Karpas-422 (cell line): ENCODE measurements at regions not wholly inside any gene's neighbourhood (a gene's known extent, or its start where the extent isn't known, plus 50 kb on each side); places are given as distances from the start of the nearest gene placed in this dataset.
"Not testable (repeated sequence)": the region's sequence is repeated elsewhere in the genome, so short reads cannot be mapped to it uniquely, and the experiment has no call there.

Experiments
- DNase-seq: peaks from one replicate; pipeline ENCODE4 v3.0.0-alpha.2; 2015
- H2AFZ ChIP-seq: fragments of 200-600 bp; sonication (generic); 2 replicates; pipeline ENCODE4 v1.6.1; 2014; ENCODE audit warnings: antibody characterized with exemption, low read length, mixed read lengths
- H3K27ac ChIP-seq: fragments of 200-600 bp; sonication (generic); 2 replicates; pipeline ENCODE4 v1.5.1; 2014; ENCODE audit warnings: mild to moderate bottlenecking, low read length, moderate library complexity
- H3K27me3 ChIP-seq: fragments of 200-600 bp; sonication (generic); 2 replicates; pipeline ENCODE4 v1.6.1; 2014; ENCODE audit warnings: low read length, mixed read lengths
- H3K36me3 ChIP-seq: fragments of 200-600 bp; sonication (generic); 2 replicates; pipeline ENCODE4 v1.6.1; 2014; ENCODE audit warnings: low read length, mixed read lengths; ENCODE audit not compliant: insufficient read depth
- H3K4me1 ChIP-seq: fragments of 200-600 bp; sonication (generic); 2 replicates; pipeline ENCODE4 v1.6.1; 2014; ENCODE audit warnings: mild to moderate bottlenecking, low read length, mixed read lengths
- H3K4me2 ChIP-seq: fragments of 200-600 bp; sonication (generic); 2 replicates; pipeline ENCODE4 v1.6.1; 2014; ENCODE audit warnings: low read length, low read depth, mild to moderate bottlenecking; ENCODE audit not compliant: poor library complexity, severe bottlenecking
- H3K4me3 ChIP-seq: fragments of 200-600 bp; sonication (generic); 2 replicates; pipeline ENCODE4 v1.5.1; 2014; ENCODE audit warnings: mild to moderate bottlenecking, antibody characterized with exemption, low read length, mixed read lengths
- H3K79me2 ChIP-seq: fragments of 200-600 bp; sonication (generic); 2 replicates; pipeline ENCODE4 v1.6.1; 2014; ENCODE audit warnings: mild to moderate bottlenecking, low read length, mixed read lengths
- H3K9ac ChIP-seq: fragments of 200-600 bp; sonication (generic); 2 replicates; pipeline ENCODE4 v1.6.0; 2014; ENCODE audit warnings: low read length
- H3K9me2 ChIP-seq: fragments of 200-600 bp; sonication (generic), shearing (Covaris generic); replicated peaks from 2 replicates; pipeline ENCODE4 v1.6.0; 2014; ENCODE audit warnings: mild to moderate bottlenecking, low read length, moderate library complexity; ENCODE audit not compliant: insufficient read depth
- H3K9me3 ChIP-seq: fragments of 300-700, 200-600 bp; sonication (generic); 2 replicates; pipeline ENCODE4 v1.6.1; 2014; ENCODE audit warnings: low read length, mixed read lengths
- H4K20me1 ChIP-seq: fragments of 200-600 bp; sonication (generic); 2 replicates; pipeline ENCODE4 v1.6.1; 2014; ENCODE audit warnings: mild to moderate bottlenecking, antibody characterized with exemption, low read length, low read depth; ENCODE audit not compliant: insufficient read depth

GRCh38 chr3:143175940-143176894 is 56.6 kb downstream of the CHST2 start:
- H3K4me1 ChIP-seq, result peaks cover 27% of the 10 kb centered on the region

GRCh38 chr3:143177965-143178364 is 58.4 kb downstream of the CHST2 start:
- H3K9me2 ChIP-seq, H3K4me2 ChIP-seq, H3K36me3 ChIP-seq, DNase-seq, H3K4me3 ChIP-seq, H3K79me2 ChIP-seq, H3K9ac ChIP-seq, H4K20me1 ChIP-seq, H2AFZ ChIP-seq, H3K27ac ChIP-seq, H3K27me3 ChIP-seq: not testable (repeated sequence)
- Histone ChIP-seq H3K4me1 (peaks cover 34% of the 10 kb centered on the region), H3K9me3 (peaks cover 11% of the 10 kb centered on the region)

More at GRCh38 chr3:143175940-143176894, 56.6 kb downstream of the CHST2 start:
- H3K4me2 ChIP-seq, H3K36me3 ChIP-seq, H3K79me2 ChIP-seq, H3K9me2 ChIP-seq, H3K9ac ChIP-seq, DNase-seq, H3K27ac ChIP-seq, H2AFZ ChIP-seq, H3K27me3 ChIP-seq, H4K20me1 ChIP-seq, H3K4me3 ChIP-seq: not testable (repeated sequence)
- H3K9me3 ChIP-seq, result peaks cover 11% of the 10 kb centered on the region

- H3K9me2 ChIP-seq, H3K36me3 ChIP-seq, DNase-seq, H3K9ac ChIP-seq, H4K20me1 ChIP-seq, H3K79me2 ChIP-seq, H3K27me3 ChIP-seq, H3K4me3 ChIP-seq, H2AFZ ChIP-seq, H3K4me2 ChIP-seq, H3K27ac ChIP-seq, H3K9me3 ChIP-seq: not testable (repeated sequence)
- H3K4me1 ChIP-seq, result peaks cover 36% of the 10 kb centered on the region
These were observed 59.4 kb downstream of the CHST2 start for GRCh38 chr3:143178775-143179548.

GRCh38 chr3:143179603-143180002 is 60.0 kb downstream of the CHST2 start:
- DNase-seq, result no peak
- Histone ChIP-seq H3K4me1 (peaks cover 33% of the 10 kb centered on the region), H3K4me2 (no peak overlapping the region), H3K27me3 (no peaks in the 10 kb centered on the region), H3K36me3 (no peaks in the 10 kb centered on the region), H3K9ac (no peak overlapping the region), H3K4me3 (no peak overlapping the region), H2AFZ (no peak overlapping the region), H3K27ac (no peak overlapping the region), H3K9me2 (no peaks in the 10 kb centered on the region), H4K20me1 (no peaks in the 10 kb centered on the region), H3K79me2 (no peaks in the 10 kb centered on the region), H3K9me3 (no peaks in the 10 kb centered on the region)

GRCh38 chr3:143180860-143181259 is 61.3 kb downstream of the CHST2 start:
- H3K9me3 ChIP-seq, H2AFZ ChIP-seq, H3K79me2 ChIP-seq, H4K20me1 ChIP-seq, H3K27me3 ChIP-seq, H3K27ac ChIP-seq, H3K36me3 ChIP-seq, H3K4me3 ChIP-seq, H3K9me2 ChIP-seq, H3K4me2 ChIP-seq, H3K9ac ChIP-seq, DNase-seq: not testable (repeated sequence)
- H3K4me1 ChIP-seq, result peaks cover 23% of the 10 kb centered on the region

- H2AFZ ChIP-seq, H3K4me2 ChIP-seq, H3K9me2 ChIP-seq: not testable (repeated sequence)
These were observed 62.4 kb downstream of the CHST2 start for GRCh38 chr3:143181977-143182376.

GRCh38 chr3:143182866-143183664 is 63.5 kb downstream of the CHST2 start:
- H2AFZ ChIP-seq, result no peak overlapping the region
- H4K20me1 ChIP-seq, result no peaks in the 10 kb centered on the region
- H3K4me3 ChIP-seq, result no peak overlapping the region
- no peak for DNase-seq
- H3K9me2 ChIP-seq, result no peaks in the 10 kb centered on the region
- no peak overlapping the region for H3K9ac ChIP-seq
- H3K4me1 ChIP-seq, result peaks cover 23% of the 10 kb centered on the region
- no peaks in the 10 kb centered on the region for H3K9me3 ChIP-seq
- H3K27ac ChIP-seq, result no peak overlapping the region
- no peaks in the 10 kb centered on the region for H3K36me3 ChIP-seq
- H3K27me3 ChIP-seq, result no peaks in the 10 kb centered on the region
- no peaks in the 10 kb centered on the region for H3K79me2 ChIP-seq
- H3K4me2 ChIP-seq, result no peak overlapping the region

More at GRCh38 chr3:143181977-143182376, 62.4 kb downstream of the CHST2 start:
- H3K4me1 ChIP-seq, result peaks cover 23% of the 10 kb centered on the region
- H3K36me3 ChIP-seq, H3K79me2 ChIP-seq, H3K27me3 ChIP-seq, DNase-seq, H3K9ac ChIP-seq, H3K27ac ChIP-seq, H3K9me3 ChIP-seq, H4K20me1 ChIP-seq, H3K4me3 ChIP-seq: not testable (repeated sequence)

GRCh38 chr3:143183665-143183964 is 64.0 kb downstream of the CHST2 start:
- no peaks in the 10 kb centered on the region for H3K79me2 ChIP-seq
- H3K4me1 ChIP-seq, result peaks cover 23% of the 10 kb centered on the region
- H4K20me1 ChIP-seq, result no peaks in the 10 kb centered on the region
- no peaks in the 10 kb centered on the region for H3K27me3 ChIP-seq
- no peaks in the 10 kb centered on the region for H3K36me3 ChIP-seq
- DNase-seq, result no peak
- no peak overlapping the region for H3K9ac ChIP-seq
- H3K27ac ChIP-seq, result no peak overlapping the region
- H3K4me2 ChIP-seq, result no peak overlapping the region
- no peak overlapping the region for H2AFZ ChIP-seq
- H3K4me3 ChIP-seq, result no peak overlapping the region
- H3K9me2 ChIP-seq, result no peaks in the 10 kb centered on the region
- H3K9me3 ChIP-seq, result no peaks in the 10 kb centered on the region
